Panc1 (cell line): ENCODE measurements at regions not wholly inside any gene's neighbourhood (a gene's known extent, or its start where the extent isn't known, plus 50 kb on each side); places are given as distances from the start of the nearest gene placed in this dataset.
"Not testable (repeated sequence)": the region's sequence is repeated elsewhere in the genome, so short reads cannot be mapped to it uniquely, and the experiment has no call there.

Source experiments
- ATAC-seq: fragments of 200-7000 bp; cut with Tn5 transposase; 2 replicates; pipeline ENCODE4 v1.9.1; 2020; ENCODE audit warnings: mild to moderate bottlenecking, moderate library complexity
- BruUV-seq: library from RNA; stranded (reverse); fragments of 400-500 nt; replicated peaks from 2 replicates; lab custom pipeline; 2021; lab: Mats Ljungman, UMichigan
- CTCF ChIA-PET: fragments of 300-600 bp; sonication (Branson Sonifier 250); formaldehyde crosslinking; loops from one replicate; lab custom pipeline; 2022; ENCODE audit warnings: antibody characterized with exemption; lab: Charles Lee
- POLR2A ChIA-PET: fragments of 300-600 bp; sonication (Branson Sonifier 250); formaldehyde crosslinking; loops from one replicate; lab custom pipeline; 2022; ENCODE audit warnings: antibody characterized with exemption; lab: Charles Lee
- DNase-seq: peaks from one replicate; pipeline ENCODE4 v3.0.0-alpha.2; 2010; ENCODE audit warnings: low read depth, low spot score
- H3K27ac ChIP-seq: 2 replicates; pipeline ENCODE4 v1.5.1; 2011; ENCODE audit warnings: mild to moderate bottlenecking, low read length, inconsistent platforms
- H3K27me3 ChIP-seq: fragments of 200-500 bp; sonication (Bioruptor generic); 2 replicates; pipeline ENCODE4 v1.6.0; 2014; ENCODE audit warnings: low read length, inconsistent platforms; ENCODE audit not compliant: control insufficient read depth, insufficient read depth
- H3K36me3 ChIP-seq: fragments of 200-500 bp; sonication (Bioruptor generic); 2 replicates; pipeline ENCODE4 v1.5.1; 2014; ENCODE audit warnings: inconsistent platforms, mild to moderate bottlenecking, low read length, moderate library complexity; ENCODE audit not compliant: control insufficient read depth, insufficient read depth
- H3K4me1 ChIP-seq: 2 replicates; pipeline ENCODE4 v1.5.1; 2011; ENCODE audit warnings: inconsistent platforms, mild to moderate bottlenecking, low read length, moderate library complexity; ENCODE audit not compliant: control insufficient read depth, insufficient read depth
- H3K4me3 ChIP-seq, 2 experiments: 2 replicates each; pipeline ENCODE4 v1.5.1; 2011 to 2012; ENCODE audit warnings: low read depth in 2 of 2, low read length in 2 of 2, mild to moderate bottlenecking in 2 of 2, inconsistent platforms in 1 of 2, moderate library complexity in 1 of 2
- H3K9me3 ChIP-seq: fragments of 200-500 bp; sonication (Bioruptor generic); 2 replicates; pipeline ENCODE4 v1.5.1; 2014; ENCODE audit warnings: low read depth, mild to moderate bottlenecking, inconsistent platforms, low read length, moderate library complexity; ENCODE audit not compliant: control insufficient read depth, insufficient read depth
- POLR2AphosphoS5 ChIP-seq: IDR thresholded peaks from 2 replicates; pipeline ENCODE4 v1.6.1; 2012; ENCODE audit warnings: mild to moderate bottlenecking, low read depth, low read length, moderate library complexity
- SIN3A ChIP-seq: IDR thresholded peaks from 2 replicates; pipeline ENCODE4 v1.6.1; 2012; ENCODE audit warnings: low read depth, mild to moderate bottlenecking, low read length, moderate library complexity, borderline replicate concordance; ENCODE audit not compliant: insufficient read depth
- TCF7L2 ChIP-seq: IDR thresholded peaks from 2 replicates; pipeline ENCODE4 v1.6.1; 2011; ENCODE audit warnings: mild to moderate bottlenecking, low read depth, low read length, inconsistent platforms
- in situ Hi-C: cut with HindIII; loops from 2 replicates; pipeline ENCODE4 v1.10.0; 2016; ENCODE audit warnings: low sequenced_read_pairs, low pct_unique_long_range_greater_than_20kb
- intact Hi-C: fragments of 100-400 bp; cut with micrococcal nuclease; formaldehyde crosslinking; loops from one replicate; pipeline ENCODE4 v1.10.0; 2022; ENCODE audit not compliant: unreplicated experiment
- TF ChIP-seq, protein P1 (sequence below), 2 experiments: IDR thresholded peaks; 2 replicates each; pipeline ENCODE4 v1.6.1; 2011 to 2012; ENCODE audit warnings: low read depth in 2 of 2, control low read depth in 1 of 2, low read length in 1 of 2, mild to moderate bottlenecking in 1 of 2, moderate library complexity in 1 of 2; ENCODE audit not compliant: insufficient read depth in 1 of 2
- TF ChIP-seq, protein P2 (sequence below): fragments of 450-650 bp; IDR thresholded peaks from 2 replicates; pipeline ENCODE4 v1.5.1; 2017; ENCODE audit warnings: mild to moderate bottlenecking

DNA sequence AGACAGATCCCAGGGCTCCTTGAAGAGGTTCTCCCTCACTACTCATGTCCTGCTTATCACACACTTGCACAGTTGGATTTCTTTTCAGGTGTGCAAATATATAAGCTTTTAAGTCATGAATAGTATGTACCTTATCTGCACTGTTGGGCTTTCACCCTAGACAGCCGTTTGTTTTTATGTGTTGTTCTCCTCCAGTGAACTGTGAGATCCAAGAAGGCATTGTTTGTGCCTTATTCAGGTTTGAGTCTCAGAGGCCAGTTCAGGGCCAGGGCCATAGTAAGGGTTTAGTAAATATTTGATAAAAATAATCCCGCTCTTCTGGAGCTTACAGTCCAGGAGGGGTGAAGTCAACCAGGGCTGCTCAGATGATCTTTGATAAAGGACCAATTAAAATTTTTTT, 480.0 kb downstream of the TMEM38B start:
- Histone ChIP-seq H3K27ac (no peak overlapping the region), H3K4me1 (no peaks in the 10 kb centered on the region)
- POLR2A ChIA-PET = no interaction called here

DNA sequence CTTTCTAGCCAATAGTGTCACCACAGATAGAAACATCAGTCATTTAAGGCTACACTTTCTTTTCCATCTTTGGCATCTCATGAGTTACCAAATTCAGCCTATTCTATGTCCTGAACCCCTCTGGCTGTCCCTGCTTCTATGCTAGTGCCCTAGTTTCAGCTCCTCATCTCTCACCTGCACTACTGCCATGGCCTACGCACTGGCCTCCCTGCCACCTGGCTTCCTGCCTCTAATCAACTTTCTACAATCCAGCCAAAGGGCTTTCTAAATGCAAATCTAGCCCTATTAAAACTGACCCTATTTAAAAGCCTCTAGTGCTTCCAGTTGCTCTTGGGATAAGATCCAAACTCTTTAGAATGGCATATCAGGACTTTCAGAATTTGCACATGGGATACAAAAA, 482.9 kb downstream of the TMEM38B start:
- no peak for ATAC-seq
- no TSS peak for BruUV-seq
- intact Hi-C loops = no loop called here

More for the DNA sequence above, 480.0 kb downstream of the TMEM38B start:
- intact Hi-C loops (no loop called here), in situ Hi-C loops (no loop called here)
- CTCF ChIA-PET = no interaction called here
- Histone ChIP-seq H3K4me3 (no peak overlapping the region), H3K9me3 (no peaks in the 10 kb centered on the region), H3K27me3 (no peaks in the 10 kb centered on the region), H3K36me3 (no peaks in the 10 kb centered on the region)
- BruUV-seq = no TSS peak
- ATAC-seq (no peak), DNase-seq (no peak)
- TF ChIP-seq, protein P1, sequence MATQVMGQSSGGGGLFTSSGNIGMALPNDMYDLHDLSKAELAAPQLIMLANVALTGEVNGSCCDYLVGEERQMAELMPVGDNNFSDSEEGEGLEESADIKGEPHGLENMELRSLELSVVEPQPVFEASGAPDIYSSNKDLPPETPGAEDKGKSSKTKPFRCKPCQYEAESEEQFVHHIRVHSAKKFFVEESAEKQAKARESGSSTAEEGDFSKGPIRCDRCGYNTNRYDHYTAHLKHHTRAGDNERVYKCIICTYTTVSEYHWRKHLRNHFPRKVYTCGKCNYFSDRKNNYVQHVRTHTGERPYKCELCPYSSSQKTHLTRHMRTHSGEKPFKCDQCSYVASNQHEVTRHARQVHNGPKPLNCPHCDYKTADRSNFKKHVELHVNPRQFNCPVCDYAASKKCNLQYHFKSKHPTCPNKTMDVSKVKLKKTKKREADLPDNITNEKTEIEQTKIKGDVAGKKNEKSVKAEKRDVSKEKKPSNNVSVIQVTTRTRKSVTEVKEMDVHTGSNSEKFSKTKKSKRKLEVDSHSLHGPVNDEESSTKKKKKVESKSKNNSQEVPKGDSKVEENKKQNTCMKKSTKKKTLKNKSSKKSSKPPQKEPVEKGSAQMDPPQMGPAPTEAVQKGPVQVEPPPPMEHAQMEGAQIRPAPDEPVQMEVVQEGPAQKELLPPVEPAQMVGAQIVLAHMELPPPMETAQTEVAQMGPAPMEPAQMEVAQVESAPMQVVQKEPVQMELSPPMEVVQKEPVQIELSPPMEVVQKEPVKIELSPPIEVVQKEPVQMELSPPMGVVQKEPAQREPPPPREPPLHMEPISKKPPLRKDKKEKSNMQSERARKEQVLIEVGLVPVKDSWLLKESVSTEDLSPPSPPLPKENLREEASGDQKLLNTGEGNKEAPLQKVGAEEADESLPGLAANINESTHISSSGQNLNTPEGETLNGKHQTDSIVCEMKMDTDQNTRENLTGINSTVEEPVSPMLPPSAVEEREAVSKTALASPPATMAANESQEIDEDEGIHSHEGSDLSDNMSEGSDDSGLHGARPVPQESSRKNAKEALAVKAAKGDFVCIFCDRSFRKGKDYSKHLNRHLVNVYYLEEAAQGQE (IDR thresholded peaks at IDR 0.05; ENCODE audit: insufficient read depth in 1 of 2, low read depth in 2 of 2, low read length in 1 of 2) = no peak
- no peak for TF ChIP-seq POLR2AphosphoS5
- no peak for TF ChIP-seq TCF7L2
- TF ChIP-seq, protein P2, sequence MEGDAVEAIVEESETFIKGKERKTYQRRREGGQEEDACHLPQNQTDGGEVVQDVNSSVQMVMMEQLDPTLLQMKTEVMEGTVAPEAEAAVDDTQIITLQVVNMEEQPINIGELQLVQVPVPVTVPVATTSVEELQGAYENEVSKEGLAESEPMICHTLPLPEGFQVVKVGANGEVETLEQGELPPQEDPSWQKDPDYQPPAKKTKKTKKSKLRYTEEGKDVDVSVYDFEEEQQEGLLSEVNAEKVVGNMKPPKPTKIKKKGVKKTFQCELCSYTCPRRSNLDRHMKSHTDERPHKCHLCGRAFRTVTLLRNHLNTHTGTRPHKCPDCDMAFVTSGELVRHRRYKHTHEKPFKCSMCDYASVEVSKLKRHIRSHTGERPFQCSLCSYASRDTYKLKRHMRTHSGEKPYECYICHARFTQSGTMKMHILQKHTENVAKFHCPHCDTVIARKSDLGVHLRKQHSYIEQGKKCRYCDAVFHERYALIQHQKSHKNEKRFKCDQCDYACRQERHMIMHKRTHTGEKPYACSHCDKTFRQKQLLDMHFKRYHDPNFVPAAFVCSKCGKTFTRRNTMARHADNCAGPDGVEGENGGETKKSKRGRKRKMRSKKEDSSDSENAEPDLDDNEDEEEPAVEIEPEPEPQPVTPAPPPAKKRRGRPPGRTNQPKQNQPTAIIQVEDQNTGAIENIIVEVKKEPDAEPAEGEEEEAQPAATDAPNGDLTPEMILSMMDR = no peak

DNA sequence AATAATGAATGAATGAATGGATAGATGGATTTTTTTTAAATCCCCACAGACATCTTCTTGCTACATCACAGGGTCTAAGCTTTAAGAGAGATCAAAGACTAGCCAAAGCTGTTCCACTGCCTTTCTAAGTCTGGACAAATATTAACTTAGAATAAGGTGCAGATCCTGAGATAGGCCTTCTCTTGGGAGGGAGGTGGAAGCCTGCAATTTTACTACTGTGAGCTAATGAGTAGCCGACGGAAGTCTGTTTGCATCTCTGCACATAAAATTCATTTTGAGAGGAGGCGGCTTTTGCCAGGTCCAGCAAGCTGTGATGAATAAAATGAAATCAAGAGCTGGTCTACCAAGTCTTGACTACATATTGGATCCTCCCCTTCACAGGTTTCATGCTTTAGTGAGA, 484.9 kb downstream of the TMEM38B start:
- no peaks in the 10 kb centered on the region for H3K27me3 ChIP-seq
- in situ Hi-C loops (no loop called here), intact Hi-C loops (no loop called here)
- H3K9me3 ChIP-seq = no peaks in the 10 kb centered on the region
- no peak for TF ChIP-seq POLR2AphosphoS5
- no peak overlapping the region for H3K4me3 ChIP-seq
- no peaks in the 10 kb centered on the region for H3K36me3 ChIP-seq
- BruUV-seq = no TSS peak
- no peak for DNase-seq
- ChIA-PET POLR2A (no interaction called here), CTCF (no interaction called here)
- H3K4me1 ChIP-seq = no peaks in the 10 kb centered on the region
- no peak overlapping the region for H3K27ac ChIP-seq
- ATAC-seq = no peak

More for the DNA sequence above, 482.9 kb downstream of the TMEM38B start:
- TF ChIP-seq SIN3A = no peak
- in situ Hi-C loops = no loop called here
- no peaks in the 10 kb centered on the region for H3K4me1 ChIP-seq
- H3K4me3 ChIP-seq = no peak overlapping the region
- ChIA-PET POLR2A (no interaction called here), CTCF (no interaction called here)
- H3K27ac ChIP-seq = no peak overlapping the region
- H3K27me3 ChIP-seq = no peaks in the 10 kb centered on the region
- no peaks in the 10 kb centered on the region for H3K9me3 ChIP-seq
- H3K36me3 ChIP-seq = no peaks in the 10 kb centered on the region
- DNase-seq = no peak

DNA sequence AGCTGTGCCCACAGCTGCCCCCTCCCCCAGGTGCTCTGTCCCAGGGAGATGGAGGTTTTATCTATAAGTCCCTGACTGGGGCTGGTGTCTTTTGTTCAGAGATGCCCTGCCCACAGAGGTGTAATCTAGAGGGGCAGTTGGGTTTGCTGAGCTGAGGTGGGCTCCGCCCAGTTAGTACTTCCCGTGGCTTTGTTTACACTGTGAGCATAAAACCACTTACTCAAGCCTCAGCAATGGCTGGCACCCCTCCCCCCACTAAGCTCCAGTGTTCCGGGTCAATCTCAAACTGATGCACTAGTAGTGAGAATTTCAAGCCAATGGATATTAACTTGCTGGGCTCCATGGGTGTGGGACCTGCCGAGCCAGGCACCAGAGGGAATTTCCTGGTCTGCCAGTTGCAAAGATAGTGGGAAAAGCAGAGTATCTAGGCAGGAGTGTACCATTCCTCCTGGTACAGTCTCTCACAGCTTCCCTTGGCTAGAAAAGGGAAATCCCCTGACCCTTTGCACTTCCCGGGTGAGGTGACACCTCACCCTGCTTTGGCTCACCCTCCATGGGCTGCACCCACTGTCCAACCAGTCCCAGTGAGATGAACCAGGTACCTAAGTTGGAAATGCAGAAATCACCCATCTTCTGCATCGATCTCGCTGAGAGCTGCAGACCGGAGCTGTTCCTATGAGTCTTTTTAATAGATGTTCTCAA, 509.6 kb downstream of the TMEM38B start:
- CTCF ChIA-PET = not testable (repeated sequence)

More for the DNA sequence above, 509.6 kb downstream of the TMEM38B start:
- ATAC-seq, H3K36me3 ChIP-seq, intact Hi-C loops, H3K4me1 ChIP-seq, in situ Hi-C loops, BruUV-seq, H3K27me3 ChIP-seq, POLR2A ChIA-PET, H3K4me3 ChIP-seq, H3K9me3 ChIP-seq, DNase-seq, H3K27ac ChIP-seq: not testable (repeated sequence)
